HUES48 (cell line): ENCODE measurements at regions not wholly inside any gene's neighbourhood (a gene's known extent, or its start where the extent isn't known, plus 50 kb on each side); places are given as distances from the start of the nearest gene placed in this dataset.
"Not testable (repeated sequence)": the region's sequence is repeated elsewhere in the genome, so short reads cannot be mapped to it uniquely, and the experiment has no call there.

Experiments
- H3K27ac ChIP-seq: one replicate; pipeline ENCODE4 v1.7.0; 2013; ENCODE audit warnings: low read depth, low read length, inconsistent platforms
- H3K27me3 ChIP-seq: 2 replicates; pipeline ENCODE4 v1.6.1; 2013; ENCODE audit warnings: mild to moderate bottlenecking, low read length; ENCODE audit not compliant: control insufficient read depth, insufficient read depth
- H3K36me3 ChIP-seq: 2 replicates; pipeline ENCODE4 v1.6.1; 2013; ENCODE audit warnings: low read length; ENCODE audit not compliant: control insufficient read depth, insufficient read depth
- H3K4me1 ChIP-seq: 2 replicates; pipeline ENCODE4 v1.6.1; 2013; ENCODE audit warnings: mild to moderate bottlenecking, low read length; ENCODE audit not compliant: control insufficient read depth, insufficient read depth
- H3K4me3 ChIP-seq: 2 replicates; pipeline ENCODE4 v1.5.1; 2013; ENCODE audit warnings: mild to moderate bottlenecking, low read depth, low read length
- H3K9ac ChIP-seq: 2 replicates; pipeline ENCODE4 v1.6.1; 2013; ENCODE audit warnings: mild to moderate bottlenecking, low read depth, low read length, moderate library complexity
- H3K9me3 ChIP-seq: 2 replicates; pipeline ENCODE4 v1.6.1; 2013; ENCODE audit warnings: low read length; ENCODE audit not compliant: control insufficient read depth, insufficient read depth

DNA sequence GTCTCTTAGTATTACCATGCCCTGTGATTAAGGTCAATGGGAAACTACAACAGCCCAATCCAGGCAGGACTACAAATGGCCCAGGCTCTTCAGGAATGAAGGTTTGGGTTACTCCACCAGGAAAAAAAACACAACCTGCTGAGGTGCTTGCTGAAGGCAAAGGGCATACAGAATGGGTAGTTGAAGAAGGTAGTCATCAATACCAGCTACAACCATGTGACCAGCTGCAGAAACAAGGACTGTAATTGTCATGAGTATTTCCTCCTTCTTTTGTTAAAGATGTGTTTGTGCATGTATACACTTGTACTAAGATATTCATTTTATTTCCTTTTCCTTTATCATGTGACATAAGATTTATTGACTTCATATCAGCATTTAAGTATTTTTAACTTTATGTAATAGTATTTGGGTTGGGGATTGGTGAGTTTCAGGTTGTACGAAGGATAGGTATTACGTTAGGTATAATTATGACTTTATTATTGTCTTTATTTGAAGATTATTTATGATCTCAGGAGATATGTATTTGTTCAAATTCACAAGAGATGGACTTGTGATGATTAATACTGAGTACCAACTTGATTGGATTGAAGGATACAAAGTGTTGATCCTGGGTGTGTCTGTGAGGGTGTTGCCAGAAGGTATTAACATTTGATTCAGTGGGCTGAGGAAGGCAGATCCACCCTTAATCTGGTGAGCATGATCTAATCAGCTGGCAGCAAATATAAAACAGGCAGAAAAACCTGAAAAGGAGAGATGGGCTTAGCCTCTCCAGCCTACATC is 256.0 kb upstream of the ATXN7L3B start:
- H3K4me1 ChIP-seq, H3K9ac ChIP-seq, H3K27me3 ChIP-seq, H3K4me3 ChIP-seq, H3K27ac ChIP-seq, H3K36me3 ChIP-seq: not testable (repeated sequence)
- peaks cover 12% of the 10 kb centered on the region for H3K9me3 ChIP-seq

DNA sequence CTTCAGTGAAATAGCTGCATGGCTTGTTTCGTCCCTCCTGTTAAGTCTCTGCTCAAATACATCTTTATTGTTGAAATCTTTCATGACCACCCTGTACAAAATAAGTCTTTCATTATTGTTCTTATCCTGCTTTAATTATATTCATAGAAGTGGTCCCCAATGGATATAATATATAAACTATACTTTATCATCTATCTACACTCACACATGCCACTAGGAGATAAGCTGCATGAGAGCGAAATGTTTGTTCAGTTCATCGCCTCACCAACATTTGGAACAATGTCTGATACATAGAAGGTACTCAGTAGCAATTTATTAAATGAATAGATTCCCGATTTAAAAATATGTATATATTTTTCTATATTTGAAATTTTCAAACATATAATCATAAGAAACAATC is 254.0 kb upstream of the ATXN7L3B start:
- Histone ChIP-seq H3K4me3 (no peak overlapping the region), H3K27ac (no peak overlapping the region), H3K27me3 (no peaks in the 10 kb centered on the region), H3K36me3 (no peaks in the 10 kb centered on the region), H3K9me3 (no peaks in the 10 kb centered on the region), H3K4me1 (peaks cover 8% of the 10 kb centered on the region), H3K9ac (no peak overlapping the region)

DNA sequence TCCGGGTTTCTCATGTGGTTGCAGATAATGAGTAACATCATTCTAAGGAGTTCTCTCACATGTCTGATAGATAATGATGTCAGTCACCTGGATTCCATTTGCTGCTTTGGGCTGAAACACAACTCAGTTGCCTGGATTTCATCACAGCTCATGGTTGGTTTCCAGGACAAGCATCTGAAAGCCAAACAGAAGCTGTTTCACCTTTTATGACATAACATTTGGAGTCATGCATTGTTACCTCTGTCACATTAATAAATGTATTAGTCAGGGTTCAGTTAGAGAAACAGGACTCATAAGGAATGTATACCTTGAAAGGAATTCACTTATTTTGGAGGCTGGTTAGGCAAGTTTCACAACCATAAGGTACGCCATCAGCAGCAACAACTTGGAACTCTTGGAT is 251.9 kb upstream of the ATXN7L3B start:
- Histone ChIP-seq H3K9ac (no peak overlapping the region), H3K4me1 (peaks cover 12% of the 10 kb centered on the region), H3K27me3 (no peaks in the 10 kb centered on the region), H3K36me3 (no peaks in the 10 kb centered on the region), H3K9me3 (no peaks in the 10 kb centered on the region), H3K4me3 (no peak overlapping the region), H3K27ac (no peak overlapping the region)

DNA sequence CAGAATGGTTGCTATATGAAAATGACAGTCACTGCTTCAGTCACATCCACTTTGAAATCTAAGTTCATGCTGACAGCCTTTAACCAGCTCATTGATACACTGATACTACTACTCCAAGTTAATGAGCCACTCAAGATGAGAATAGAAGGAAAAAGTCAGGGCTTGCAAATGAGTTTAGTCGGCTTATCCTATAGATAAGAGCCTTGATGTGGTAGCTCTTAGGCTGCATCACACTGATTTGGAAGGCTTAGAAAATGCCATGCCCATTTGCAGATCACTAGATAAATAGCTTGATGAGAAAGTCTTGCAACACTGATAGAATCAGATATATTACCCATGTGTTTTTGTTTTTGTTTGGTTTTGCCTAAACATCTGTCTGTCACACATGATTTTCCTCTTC is 251.4 kb upstream of the ATXN7L3B start:
- Histone ChIP-seq H3K27me3 (no peaks in the 10 kb centered on the region), H3K27ac (no peak overlapping the region), H3K36me3 (no peaks in the 10 kb centered on the region), H3K4me3 (no peak overlapping the region), H3K9ac (no peak overlapping the region), H3K9me3 (no peaks in the 10 kb centered on the region), H3K4me1 (peaks cover 12% of the 10 kb centered on the region)

DNA sequence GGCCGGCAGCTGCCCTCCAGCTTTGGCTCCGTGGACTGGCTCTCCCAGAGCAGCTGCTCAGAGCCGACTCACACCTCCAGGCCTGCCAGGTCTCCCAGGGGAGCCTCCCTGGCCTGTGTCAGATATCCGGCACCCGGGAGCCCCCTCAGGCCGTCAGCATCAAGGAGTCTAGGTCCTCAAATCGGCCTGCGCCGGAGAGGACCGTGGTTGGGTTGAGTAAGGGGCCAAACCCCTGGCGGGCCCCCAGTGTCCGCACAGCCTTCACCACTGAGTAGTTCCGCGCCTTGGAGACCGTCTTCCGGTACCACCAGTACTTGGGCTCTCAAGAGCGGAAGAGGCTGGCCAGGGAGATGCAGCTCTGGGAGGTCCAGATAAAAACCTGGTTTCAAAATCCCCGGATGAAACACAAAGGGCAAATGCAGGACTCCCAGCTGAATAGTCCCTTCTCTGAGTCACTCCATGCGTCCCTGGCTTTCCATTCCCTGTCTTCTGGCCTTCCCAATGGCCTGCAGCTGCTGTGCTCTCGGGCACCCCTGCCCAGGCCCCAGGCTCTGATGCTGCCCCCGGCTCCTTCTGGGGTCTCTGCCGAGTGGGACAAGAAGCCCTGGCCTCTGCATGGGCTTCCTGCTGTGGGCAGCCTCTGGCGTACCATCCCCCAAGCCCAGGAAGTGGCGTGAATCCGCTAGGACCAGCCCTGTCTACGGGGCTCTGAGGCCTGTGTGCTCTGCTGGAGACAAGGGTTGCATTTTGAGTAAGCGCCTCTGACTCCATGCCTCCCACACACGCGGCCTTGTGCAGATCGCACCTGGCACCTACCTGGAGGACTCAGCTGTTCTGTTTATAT is 245.1 kb upstream of the ATXN7L3B start:
- Histone ChIP-seq H3K4me1 (peaks cover 12% of the 10 kb centered on the region), H3K36me3 (no peaks in the 10 kb centered on the region), H3K9me3 (no peaks in the 10 kb centered on the region), H3K9ac (no peak overlapping the region), H3K27me3 (no peaks in the 10 kb centered on the region), H3K4me3 (no peak overlapping the region), H3K27ac (no peak overlapping the region)

DNA sequence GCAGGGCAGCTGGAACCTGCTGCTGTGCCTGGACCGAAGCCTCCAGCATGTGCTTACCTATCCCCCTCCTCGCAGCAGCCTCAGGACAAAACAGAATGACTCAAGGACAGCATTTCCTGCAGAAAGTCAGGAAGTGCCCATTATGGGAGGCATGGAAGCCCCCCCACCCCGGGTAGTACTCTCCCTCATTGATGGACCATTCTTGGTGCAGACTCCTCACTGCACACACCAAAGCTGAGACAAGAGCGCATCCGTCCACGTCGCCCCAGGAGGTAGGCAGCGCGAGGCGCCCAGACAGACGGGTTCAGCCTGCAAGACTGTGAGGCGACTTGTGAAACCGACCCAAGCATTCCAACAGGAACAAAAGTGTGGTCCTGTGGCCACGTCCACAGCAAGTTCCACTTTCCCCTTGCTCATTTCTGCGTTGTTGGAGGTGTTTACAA is 243.9 kb upstream of the ATXN7L3B start:
- H3K9ac ChIP-seq: no peak overlapping the region
- no peaks in the 10 kb centered on the region for H3K9me3 ChIP-seq
- H3K36me3 ChIP-seq: no peaks in the 10 kb centered on the region
- H3K4me1 ChIP-seq: peaks cover 4% of the 10 kb centered on the region; the same call in 1 of the 2 replicates
- no peaks in the 10 kb centered on the region for H3K27me3 ChIP-seq
- no peak overlapping the region for H3K27ac ChIP-seq
- no peak overlapping the region for H3K4me3 ChIP-seq

DNA sequence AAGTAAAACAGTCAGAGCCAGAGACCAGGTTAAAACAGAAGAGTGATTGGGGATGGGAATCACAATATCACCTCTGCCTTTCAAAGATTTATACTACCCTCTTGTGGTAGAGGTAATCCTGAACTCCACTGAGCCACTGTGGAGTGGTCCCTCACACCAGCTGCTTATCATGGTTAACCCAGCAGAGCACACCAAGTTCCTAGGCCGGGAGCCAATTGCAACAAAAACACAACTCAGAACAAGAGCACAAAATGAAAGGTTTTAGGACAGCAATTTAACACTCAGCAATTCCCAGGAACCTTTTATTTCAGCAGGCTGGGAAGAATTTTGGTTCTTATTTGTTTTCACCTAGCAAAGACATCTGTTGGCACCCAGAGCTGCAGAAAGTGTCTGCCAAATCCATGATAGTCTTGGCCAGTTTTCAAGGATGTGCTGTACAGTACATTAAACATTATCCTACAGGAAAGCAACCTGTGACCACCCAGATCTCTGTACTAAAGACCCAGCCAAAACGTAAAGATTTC is 220.5 kb upstream of the ATXN7L3B start:
- Histone ChIP-seq H3K4me3 (no peak overlapping the region), H3K4me1 (no peaks in the 10 kb centered on the region), H3K9me3 (no peaks in the 10 kb centered on the region), H3K36me3 (no peaks in the 10 kb centered on the region), H3K9ac (no peak overlapping the region), H3K27me3 (no peaks in the 10 kb centered on the region), H3K27ac (no peak overlapping the region)

DNA sequence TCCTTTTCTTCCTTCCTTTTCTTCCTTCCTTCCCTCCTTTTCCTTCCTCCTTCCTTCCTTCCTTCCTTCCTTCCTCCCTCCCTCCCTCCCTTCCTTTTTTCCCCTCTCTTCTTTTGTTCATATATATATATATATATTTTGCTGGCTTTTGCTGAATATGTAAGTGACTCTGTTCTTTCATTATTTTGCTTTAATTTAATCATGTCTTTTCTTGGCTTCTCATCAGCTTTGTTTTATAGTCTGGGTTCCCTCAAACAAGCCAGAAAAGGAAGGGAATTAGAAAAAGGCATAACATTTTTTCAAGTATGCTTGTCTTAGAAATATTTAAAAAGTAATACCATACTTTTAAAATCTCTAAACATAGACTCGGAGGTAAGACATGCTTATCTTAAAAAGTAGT is 219.9 kb upstream of the ATXN7L3B start:
- no peak overlapping the region for H3K9ac ChIP-seq
- no peaks in the 10 kb centered on the region for H3K36me3 ChIP-seq
- H3K27ac ChIP-seq: no peak overlapping the region
- no peaks in the 10 kb centered on the region for H3K27me3 ChIP-seq
- H3K4me1 ChIP-seq: no peaks in the 10 kb centered on the region
- H3K9me3 ChIP-seq: no peaks in the 10 kb centered on the region
- no peak overlapping the region for H3K4me3 ChIP-seq

DNA sequence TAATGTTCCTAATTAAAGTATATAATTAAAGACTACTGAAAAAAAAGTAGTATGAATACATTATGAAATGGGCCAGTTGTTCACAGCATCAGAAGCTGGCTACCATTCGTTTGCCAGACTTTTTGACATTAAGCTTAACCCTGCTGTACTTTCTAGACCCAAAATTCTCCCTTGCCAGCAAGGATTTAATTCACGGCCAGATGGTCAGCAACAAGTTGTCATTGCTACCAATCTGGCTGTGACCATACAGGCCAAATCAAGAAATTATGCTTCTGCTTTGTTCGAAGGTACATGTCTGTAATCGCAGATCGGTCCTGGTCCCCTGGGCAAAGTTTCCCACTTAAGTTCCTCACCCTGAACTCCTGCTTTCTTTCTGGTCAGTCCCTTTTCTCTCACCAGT is 217.7 kb upstream of the ATXN7L3B start:
- H3K9me3 ChIP-seq: no peaks in the 10 kb centered on the region
- no peak overlapping the region for H3K9ac ChIP-seq
- no peak overlapping the region for H3K4me3 ChIP-seq
- H3K27me3 ChIP-seq: no peaks in the 10 kb centered on the region
- no peaks in the 10 kb centered on the region for H3K36me3 ChIP-seq
- H3K27ac ChIP-seq: no peak overlapping the region
- no peaks in the 10 kb centered on the region for H3K4me1 ChIP-seq

DNA sequence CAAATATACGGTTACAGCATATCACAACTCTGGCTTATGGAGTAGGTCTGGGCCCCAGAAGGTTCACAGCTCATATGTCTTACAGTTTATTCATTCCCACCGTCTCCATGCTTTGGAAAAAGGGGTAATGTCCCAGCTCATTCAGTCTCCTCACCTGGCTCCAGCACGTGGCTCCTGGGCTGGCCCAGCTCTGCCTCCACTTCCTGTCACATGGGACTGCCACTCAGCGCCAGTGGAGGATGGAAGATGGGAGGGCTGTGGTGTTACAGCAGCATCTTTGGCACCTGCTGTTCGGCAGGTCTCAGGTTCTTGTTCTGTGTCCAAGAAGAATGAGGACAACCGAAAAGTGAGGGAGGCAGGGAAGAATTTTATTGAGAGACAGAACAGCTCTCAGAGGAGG is 216.3 kb upstream of the ATXN7L3B start:
- Histone ChIP-seq H3K27me3 (no peaks in the 10 kb centered on the region), H3K27ac (no peak overlapping the region), H3K9me3 (no peaks in the 10 kb centered on the region), H3K9ac (no peak overlapping the region), H3K4me3 (no peak overlapping the region), H3K4me1 (no peaks in the 10 kb centered on the region), H3K36me3 (no peaks in the 10 kb centered on the region)

DNA sequence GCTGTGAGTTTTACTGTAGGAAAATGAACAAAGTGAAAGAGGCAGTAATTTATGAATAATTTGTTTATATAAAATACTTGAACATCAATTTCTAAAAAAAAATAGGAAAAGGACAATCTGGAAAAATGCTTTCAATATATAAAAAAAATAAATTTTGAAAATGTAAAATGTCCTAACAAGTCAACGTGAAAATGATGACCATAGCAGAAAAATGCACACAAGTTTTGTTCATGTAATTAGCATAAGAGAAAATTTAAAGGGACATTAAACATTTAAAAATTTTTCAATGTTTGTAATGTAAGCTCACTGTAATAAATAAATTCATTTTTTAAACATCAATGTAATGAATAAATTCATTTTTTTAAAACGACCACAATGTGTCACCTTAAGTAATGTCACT is 214.8 kb upstream of the ATXN7L3B start:
- no peak overlapping the region for H3K27ac ChIP-seq
- no peaks in the 10 kb centered on the region for H3K27me3 ChIP-seq
- H3K4me1 ChIP-seq: no peaks in the 10 kb centered on the region
- H3K9me3 ChIP-seq: no peaks in the 10 kb centered on the region
- H3K9ac ChIP-seq: no peak overlapping the region
- H3K4me3 ChIP-seq: no peak overlapping the region
- H3K36me3 ChIP-seq: no peaks in the 10 kb centered on the region
